ENCODE measurements at regions not wholly inside any gene's neighbourhood (a gene's known extent, or its start where the extent isn't known, plus 50 kb on each side); places are given as distances from the start of the nearest gene placed in this dataset.

- WGBS, 2 donors: 45 to 57% methylated on average over 10 of the region's 10 CpGs
- Histone ChIP-seq H3K27me3 (no peaks in the 10 kb centered on the region), H3K4me1 (no peaks in the 10 kb centered on the region), H3K4me3 (no peak overlapping the region), H3K9me3 (peaks cover 0 to 14% (median 2%) of the 10 kb centered on the region in 4 donors), H3K36me3 (no peaks in the 10 kb centered on the region), H3K27ac (no peak overlapping the region)
- no peak for TF ChIP-seq POLR2A (IDR thresholded peaks at IDR 0.05)
- TF ChIP-seq EP300 (IDR thresholded peaks at IDR 0.05): no peak
- TF ChIP-seq, protein P1, sequence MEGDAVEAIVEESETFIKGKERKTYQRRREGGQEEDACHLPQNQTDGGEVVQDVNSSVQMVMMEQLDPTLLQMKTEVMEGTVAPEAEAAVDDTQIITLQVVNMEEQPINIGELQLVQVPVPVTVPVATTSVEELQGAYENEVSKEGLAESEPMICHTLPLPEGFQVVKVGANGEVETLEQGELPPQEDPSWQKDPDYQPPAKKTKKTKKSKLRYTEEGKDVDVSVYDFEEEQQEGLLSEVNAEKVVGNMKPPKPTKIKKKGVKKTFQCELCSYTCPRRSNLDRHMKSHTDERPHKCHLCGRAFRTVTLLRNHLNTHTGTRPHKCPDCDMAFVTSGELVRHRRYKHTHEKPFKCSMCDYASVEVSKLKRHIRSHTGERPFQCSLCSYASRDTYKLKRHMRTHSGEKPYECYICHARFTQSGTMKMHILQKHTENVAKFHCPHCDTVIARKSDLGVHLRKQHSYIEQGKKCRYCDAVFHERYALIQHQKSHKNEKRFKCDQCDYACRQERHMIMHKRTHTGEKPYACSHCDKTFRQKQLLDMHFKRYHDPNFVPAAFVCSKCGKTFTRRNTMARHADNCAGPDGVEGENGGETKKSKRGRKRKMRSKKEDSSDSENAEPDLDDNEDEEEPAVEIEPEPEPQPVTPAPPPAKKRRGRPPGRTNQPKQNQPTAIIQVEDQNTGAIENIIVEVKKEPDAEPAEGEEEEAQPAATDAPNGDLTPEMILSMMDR (IDR thresholded peaks at IDR 0.05): no peak
- TF ChIP-seq POLR2AphosphoS5 (IDR thresholded peaks at IDR 0.05): no peak
- intact Hi-C loops (cut with DNase I): no loop called here
- no peak for DNase-seq
Measured at GRCh38 chr11:79708319-79708932, 267.6 kb upstream of the TENM4 start.

GRCh38 chr11:79705648-79706047, 264.8 kb upstream of the TENM4 start:
- intact Hi-C loops (cut with DNase I): no loop called here
- TF ChIP-seq, protein P1 (IDR thresholded peaks at IDR 0.05): no peak
- TF ChIP-seq POLR2AphosphoS5 (IDR thresholded peaks at IDR 0.05): no peak
- no peak for TF ChIP-seq POLR2A (IDR thresholded peaks at IDR 0.05)
- TF ChIP-seq EP300 (IDR thresholded peaks at IDR 0.05): no peak
- Histone ChIP-seq H3K27me3 (no peaks in the 10 kb centered on the region), H3K4me1 (no peaks in the 10 kb centered on the region), H3K27ac (no peak overlapping the region), H3K9me3 (peaks cover 4 to 17% (median 6%) of the 10 kb centered on the region in 4 donors), H3K36me3 (no peaks in the 10 kb centered on the region), H3K4me3 (no peak overlapping the region)
- WGBS, 2 donors: 75 to 94% methylated on average over 5 of the region's 5 CpGs
- no peak for DNase-seq

GRCh38 chr11:79702303-79702702, 261.5 kb upstream of the TENM4 start:
- intact Hi-C loops (cut with DNase I): no loop called here

DNA sequence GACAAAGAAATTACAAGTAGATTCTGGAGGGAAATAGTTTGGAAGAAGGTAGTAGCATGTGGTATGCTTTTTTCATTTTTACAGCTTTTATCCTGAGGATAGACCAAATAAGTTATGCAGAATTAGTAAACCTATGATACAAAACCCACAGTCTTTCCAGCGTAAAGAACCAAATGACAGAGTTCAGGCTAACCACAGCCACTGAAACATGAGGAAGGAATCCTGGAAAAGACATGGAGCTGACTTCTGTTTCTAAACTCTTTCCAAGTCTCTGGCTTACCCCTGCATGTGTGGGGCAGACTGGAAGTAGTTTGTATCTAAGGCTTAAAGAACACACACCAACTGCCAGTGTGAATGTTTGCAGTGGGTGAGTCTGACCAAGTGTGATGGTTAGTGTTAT, 258.4 kb upstream of the TENM4 start:
- Histone ChIP-seq H3K36me3 (no peaks in the 10 kb centered on the region), H3K27ac (no peak overlapping the region), H3K27me3 (no peaks in the 10 kb centered on the region), H3K4me3 (no peak overlapping the region), H3K4me1 (no peaks in the 10 kb centered on the region), H3K9me3 (peaks cover 4 to 14% (median 6%) of the 10 kb centered on the region in 4 donors)
- WGBS, 2 donors: 100% methylated on average over 1 of the region's 1 CpG
- no peak for DNase-seq
- TF ChIP-seq POLR2A (IDR thresholded peaks at IDR 0.05) (no peak), POLR2AphosphoS5 (IDR thresholded peaks at IDR 0.05) (no peak), EP300 (IDR thresholded peaks at IDR 0.05) (no peak)
- TF ChIP-seq, protein P1 (IDR thresholded peaks at IDR 0.05): no peak
- intact Hi-C loops (cut with DNase I): no loop called here

More at GRCh38 chr11:79702303-79702702, 261.5 kb upstream of the TENM4 start:
- H3K9me3 ChIP-seq: peaks cover 4 to 14% (median 6%) of the 10 kb centered on the region in 4 donors
- no peaks in the 10 kb centered on the region for H3K27me3 ChIP-seq
- no peaks in the 10 kb centered on the region for H3K4me1 ChIP-seq
- H3K4me3 ChIP-seq: no peak overlapping the region
- no peak overlapping the region for H3K27ac ChIP-seq
- no peak for TF ChIP-seq POLR2AphosphoS5 (IDR thresholded peaks at IDR 0.05)
- no peak for TF ChIP-seq POLR2A (IDR thresholded peaks at IDR 0.05)
- TF ChIP-seq EP300 (IDR thresholded peaks at IDR 0.05): no peak
- no peaks in the 10 kb centered on the region for H3K36me3 ChIP-seq
- 95 to 97% methylated on average over 3 of the region's 3 CpGs for WGBS, 2 donors
- DNase-seq: no peak

DNA sequence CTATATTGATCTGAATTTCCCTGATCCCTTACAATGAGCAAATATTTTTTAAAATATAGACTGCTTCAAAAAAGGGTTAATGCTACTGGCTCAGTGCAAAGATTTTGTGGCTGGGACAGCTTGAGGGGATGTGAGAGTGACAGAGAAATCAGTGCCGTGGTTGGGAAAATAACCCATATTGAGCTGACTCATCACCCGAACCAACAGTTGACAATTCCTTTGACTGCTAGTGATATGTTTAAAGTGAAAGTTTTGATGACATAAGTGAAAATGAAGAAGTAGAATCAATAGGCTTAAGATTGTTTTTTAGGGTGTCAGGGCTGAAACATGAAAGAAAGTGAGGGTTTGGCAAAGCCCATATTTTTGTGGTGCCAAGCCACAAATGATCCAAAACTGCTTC, 257.1 kb upstream of the TENM4 start:
- TF ChIP-seq, protein P1 (IDR thresholded peaks at IDR 0.05): no peak
- TF ChIP-seq POLR2A (IDR thresholded peaks at IDR 0.05) (no peak), EP300 (IDR thresholded peaks at IDR 0.05) (no peak), POLR2AphosphoS5 (IDR thresholded peaks at IDR 0.05) (no peak)
- Histone ChIP-seq H3K4me1 (no peaks in the 10 kb centered on the region), H3K27ac (no peak overlapping the region), H3K9me3 (peaks cover 4 to 11% (median 6%) of the 10 kb centered on the region in 4 donors), H3K36me3 (no peaks in the 10 kb centered on the region), H3K27me3 (no peaks in the 10 kb centered on the region), H3K4me3 (no peak overlapping the region)
- intact Hi-C loops (cut with DNase I): no loop called here
- WGBS, 2 donors: 75 to 81% methylated on average over 2 of the region's 2 CpGs
- DNase-seq: no peak

All from sigmoid colon (tissue), 6 donors.